NCI-H2171 treated with DMSO at 0.1 percent for 48 hours (cell line): ENCODE measurements at regions not wholly inside any gene's neighbourhood (a gene's known extent, or its start where the extent isn't known, plus 50 kb on each side); places are given as distances from the start of the nearest gene placed in this dataset.
"Not testable (repeated sequence)": the region's sequence is repeated elsewhere in the genome, so short reads cannot be mapped to it uniquely, and the experiment has no call there.

ENCODE experiments used
- DNase-seq: peaks from one replicate; lab custom pipeline; 2025; lab: John Stamatoyannopoulos, UW

GRCh38 chr4:3648195-3648594 lies 116.0 kb upstream of the LRPAP1 start:
- no peak for DNase-seq

GRCh38 chr4:3647421-3647820 lies 115.2 kb upstream of the LRPAP1 start:
- DNase-seq = no peak

- no peak for DNase-seq
Observed at GRCh38 chr4:3645711-3646679, 113.8 kb upstream of the LRPAP1 start.

DNA sequence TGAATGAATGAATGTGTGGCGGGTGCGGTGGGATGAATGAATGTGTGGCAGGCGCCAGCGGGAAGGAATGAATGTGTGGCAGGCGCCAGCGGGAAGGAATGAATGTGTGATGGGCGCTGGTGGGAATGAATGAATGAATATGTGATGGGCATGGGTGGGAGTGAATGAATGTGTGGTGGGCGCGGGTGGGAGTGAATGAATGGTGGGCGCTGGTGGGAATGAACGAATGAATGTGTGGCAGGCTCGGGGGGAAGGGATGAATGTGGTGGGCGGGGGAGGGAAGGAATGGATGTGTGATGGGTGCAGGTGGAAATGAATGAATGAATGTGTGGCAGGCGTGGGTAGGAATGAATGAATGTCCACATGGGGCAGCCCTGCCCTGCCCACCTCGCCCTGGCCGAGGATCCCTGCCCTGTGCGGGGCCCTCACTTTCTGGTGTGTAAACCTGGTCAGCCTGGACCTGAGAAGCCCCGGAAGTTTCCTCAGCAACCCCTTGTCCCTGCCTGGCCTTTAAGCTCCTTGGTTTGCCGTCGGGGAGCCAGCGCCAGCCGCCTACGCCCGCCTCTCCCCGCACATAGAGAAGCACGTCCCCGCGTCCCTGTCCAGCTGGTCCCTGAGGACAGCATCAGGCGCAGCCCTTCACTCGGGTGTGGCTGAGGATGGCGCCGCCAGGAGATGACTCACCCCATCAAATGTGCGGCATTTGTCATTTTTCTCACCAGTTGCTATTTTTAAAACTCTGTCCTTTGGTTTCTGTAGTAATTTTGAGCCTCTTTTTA lies 112.8 kb upstream of the LRPAP1 start:
- DNase-seq = no peak

- no peak for DNase-seq
Observed at GRCh38 chr4:3643518-3644433, 111.6 kb upstream of the LRPAP1 start.

DNA sequence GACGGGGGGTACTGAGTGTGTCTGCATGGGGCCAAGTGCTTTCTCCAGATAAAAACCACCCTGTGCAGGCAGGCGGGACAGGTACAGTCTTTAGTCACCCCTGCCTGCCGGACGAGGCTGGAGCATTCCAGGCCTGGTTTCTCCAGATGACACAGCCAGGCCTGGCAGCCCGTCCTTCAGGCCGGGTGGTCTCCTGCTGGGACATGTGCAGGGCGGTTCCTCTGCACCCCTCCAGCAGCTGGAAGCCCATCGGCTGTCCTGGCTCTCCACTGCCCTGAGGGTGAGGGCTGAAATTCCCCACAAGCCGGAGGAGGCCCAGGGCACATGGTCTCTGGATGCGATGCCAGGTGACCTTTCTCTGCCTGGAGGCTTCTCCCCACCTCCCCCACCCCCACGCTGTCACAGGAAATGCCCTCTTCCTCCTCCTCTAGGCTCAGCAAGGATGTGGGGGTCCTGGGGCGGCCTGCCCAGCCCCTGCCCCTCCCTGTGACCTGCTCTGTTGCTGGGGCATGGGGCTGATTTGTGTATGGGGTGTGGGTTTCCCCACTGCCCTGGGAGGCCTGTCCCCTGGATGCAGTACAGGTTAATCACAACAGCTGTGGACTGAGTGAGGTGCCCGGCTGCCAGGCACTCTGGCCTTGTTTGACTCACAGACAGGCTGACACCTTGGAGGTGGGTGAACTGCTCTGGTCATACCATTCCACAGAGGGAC lies 110.7 kb upstream of the LRPAP1 start:
- no peak for DNase-seq

DNA sequence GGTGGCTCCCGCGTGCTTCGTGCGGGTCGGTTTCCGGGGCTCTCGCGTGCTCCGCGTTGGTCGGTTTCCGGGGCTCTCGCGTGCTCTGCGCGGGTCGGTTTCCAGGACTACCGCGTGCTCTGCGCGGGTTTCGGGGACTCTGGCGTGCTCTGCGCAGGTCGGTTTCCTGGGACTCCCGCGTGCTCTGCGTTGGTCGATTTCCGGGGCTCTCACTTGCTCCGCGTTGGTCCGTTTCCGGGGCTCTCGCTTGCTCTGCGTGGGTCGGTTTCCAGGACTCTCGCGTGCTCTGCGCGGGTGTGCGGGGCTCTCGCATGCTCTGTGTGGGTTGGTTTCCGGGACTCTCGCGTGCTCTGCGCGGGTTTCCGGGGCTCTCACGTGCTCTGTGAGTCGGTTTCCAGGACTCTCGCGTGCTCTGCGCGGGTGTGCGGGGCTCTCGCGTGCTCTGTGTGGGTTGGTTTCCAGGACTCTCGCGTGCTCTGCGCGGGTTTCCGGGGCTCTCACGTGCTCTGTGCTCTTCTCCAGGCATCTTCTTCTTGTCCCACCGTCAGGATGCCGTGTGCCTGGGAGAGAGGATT lies 109.9 kb upstream of the LRPAP1 start:
- no peak for DNase-seq

DNA sequence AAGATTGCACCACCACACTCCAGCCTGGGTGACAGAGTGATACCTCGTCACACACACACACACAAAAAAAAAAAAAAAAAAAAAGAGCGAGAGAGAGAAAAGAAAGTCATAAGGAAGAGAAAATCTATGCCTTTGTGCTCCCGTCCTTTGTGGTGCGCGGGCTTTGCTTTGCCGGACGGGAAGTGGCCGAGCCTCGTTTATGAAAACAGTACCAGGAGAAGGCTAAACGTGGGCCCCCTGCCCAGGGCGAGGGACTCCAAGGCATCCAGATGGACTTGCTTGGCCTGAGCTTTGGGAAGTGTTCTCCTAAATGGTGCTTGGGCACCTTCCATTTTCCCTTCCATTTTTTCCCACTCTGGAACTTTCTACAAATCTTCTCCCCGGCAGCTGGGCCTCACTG lies 109.3 kb upstream of the LRPAP1 start:
- DNase-seq = no peak

DNA sequence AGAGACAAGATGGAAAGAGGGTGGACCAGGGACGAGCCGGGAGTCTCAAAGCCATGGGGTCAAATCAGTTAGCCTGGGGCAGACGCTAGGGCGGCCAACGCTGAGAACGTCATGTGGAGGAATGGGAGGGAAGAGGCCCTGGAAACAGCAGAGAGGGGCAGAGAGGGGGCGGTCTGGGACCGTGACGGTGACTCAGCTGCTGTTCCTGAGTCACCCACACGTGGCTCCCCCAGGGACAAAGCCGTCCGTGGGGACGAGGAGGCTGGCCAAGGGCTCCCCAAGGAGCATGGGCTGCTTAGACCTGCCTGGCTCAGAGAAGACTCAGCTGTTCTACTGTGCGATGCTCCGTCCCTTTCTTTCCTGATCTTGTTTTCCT lies 108.4 kb upstream of the LRPAP1 start:
- DNase-seq = no peak

DNA sequence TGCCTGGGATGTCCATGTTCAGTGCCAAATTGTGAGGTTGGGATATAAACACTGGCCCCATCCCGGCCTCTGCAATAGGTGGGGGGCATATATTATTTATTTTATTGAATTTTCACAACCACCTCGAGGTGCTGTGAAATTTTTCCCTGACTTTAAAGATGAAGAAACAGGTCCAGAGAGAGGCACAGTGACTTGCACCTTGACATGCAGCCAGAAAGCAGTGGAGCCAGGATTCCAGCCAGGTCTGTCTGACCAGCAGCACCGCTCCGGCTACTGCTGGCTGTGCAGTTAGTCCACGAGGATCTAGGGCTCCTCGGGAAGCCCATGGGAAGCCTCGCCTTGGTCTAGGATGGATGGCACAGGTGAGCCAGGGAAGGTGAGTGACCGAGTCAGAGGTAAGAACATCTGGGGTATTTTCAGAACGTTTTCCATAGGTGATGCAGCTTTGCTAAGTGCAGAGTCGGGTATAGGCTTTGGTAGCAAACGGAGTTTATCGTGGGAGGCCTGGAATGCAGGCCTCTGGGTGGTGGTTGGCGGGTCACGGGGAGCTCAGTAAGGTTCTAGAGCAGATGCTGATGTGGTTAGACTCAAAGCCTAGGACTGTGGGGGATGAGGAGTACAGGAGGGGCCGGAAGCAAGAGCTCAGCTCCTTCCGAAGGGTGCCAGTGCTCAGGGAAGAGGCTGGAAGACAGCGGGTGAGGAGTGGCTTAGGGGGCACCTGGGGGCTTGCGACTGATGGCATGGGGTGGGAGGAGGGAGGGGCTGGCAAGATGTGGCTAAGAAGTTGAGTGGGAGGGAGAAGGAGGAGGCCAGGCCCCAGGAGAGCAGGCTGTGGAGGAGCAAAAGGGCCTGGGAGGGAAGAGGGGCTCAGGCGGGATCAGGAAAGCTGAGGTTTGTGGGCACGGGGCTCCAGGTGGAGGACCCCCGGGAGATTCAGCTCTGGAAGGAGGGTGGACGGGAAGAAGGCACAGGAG lies 107.7 kb upstream of the LRPAP1 start:
- no peak for DNase-seq

- DNase-seq = no peak
Observed at GRCh38 chr4:3638080-3638795, 106.0 kb upstream of the LRPAP1 start.

GRCh38 chr4:3637326-3638016 lies 105.2 kb upstream of the LRPAP1 start:
- DNase-seq = no peak

DNA sequence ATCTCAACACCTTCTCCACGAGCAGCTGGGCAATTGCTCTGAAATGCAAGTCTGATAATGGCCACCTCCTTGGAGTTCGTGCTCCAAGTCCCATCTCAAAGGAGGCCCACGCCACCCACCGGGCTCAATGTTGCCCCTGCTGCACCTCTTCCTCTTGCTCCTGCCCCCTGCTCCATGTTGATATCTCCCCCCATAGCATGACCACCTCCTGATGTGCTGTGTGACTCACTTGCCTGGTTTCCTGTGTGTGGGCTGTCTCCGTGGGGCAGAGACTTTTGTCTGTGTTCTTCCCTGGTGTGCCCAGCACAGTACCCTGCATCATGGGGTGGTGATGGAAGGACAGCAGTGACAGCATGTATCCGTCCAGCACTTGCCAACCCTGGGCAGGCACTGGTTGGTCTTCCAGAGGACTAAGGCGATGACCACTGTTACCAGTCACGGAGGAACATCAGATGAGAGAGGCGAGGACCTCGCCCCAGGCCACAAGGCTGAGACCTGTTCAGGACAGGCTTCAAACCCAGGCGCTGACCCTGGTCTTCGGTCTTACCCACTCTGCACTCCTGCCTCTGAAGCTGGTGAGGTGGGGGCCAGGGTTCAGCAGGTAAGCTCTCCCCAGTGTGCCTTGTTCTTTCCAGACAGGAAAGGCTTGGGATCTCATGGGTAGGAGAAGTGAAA lies 104.6 kb upstream of the LRPAP1 start:
- DNase-seq = no peak

- DNase-seq = not testable (repeated sequence)
Observed at GRCh38 chr4:3636020-3636419, 103.8 kb upstream of the LRPAP1 start.

DNA sequence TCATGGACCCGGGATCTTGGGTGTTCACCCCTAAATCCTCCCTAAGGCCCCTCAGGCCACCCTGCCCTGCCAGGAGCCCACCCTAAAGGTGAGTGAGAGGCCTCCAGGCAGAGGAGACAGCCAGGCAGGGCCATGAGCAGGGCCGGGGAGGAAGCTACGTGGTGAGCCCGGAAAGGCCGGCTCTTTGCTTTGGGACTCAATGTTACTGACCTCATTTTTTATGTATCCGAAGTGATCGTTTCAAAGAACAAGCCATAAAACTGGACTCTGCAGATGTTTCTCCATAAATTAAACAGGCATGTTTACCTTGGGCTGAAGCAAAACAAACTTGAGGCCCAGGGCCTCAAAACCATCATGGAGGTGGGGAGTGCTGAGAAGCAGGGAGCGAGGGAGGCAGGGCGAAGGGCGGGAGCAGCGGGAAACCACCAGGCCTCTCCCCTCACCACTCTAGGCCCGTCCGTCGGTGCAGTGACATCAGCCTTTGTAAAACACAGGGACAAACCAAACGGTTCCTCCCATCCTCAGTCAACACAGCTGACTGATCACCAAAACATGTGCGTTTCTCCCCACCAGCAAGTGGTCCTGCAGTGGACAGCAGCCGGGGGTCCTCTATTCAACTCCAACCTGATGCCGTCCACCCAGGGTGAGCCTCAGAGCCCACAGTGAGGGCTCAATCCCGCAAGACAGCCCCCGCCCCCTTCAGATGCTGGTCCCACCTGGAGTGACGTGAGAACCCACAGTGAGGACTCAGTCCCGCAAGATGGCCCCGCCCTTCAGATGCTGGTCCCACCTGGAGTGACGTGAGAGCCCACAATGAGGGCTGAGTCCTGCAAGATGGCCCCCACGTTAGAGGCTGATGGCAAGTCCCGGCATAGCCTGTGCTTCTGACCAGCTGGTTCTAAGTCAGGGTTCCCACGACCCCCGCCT lies 102.9 kb upstream of the LRPAP1 start:
- no peak for DNase-seq

DNA sequence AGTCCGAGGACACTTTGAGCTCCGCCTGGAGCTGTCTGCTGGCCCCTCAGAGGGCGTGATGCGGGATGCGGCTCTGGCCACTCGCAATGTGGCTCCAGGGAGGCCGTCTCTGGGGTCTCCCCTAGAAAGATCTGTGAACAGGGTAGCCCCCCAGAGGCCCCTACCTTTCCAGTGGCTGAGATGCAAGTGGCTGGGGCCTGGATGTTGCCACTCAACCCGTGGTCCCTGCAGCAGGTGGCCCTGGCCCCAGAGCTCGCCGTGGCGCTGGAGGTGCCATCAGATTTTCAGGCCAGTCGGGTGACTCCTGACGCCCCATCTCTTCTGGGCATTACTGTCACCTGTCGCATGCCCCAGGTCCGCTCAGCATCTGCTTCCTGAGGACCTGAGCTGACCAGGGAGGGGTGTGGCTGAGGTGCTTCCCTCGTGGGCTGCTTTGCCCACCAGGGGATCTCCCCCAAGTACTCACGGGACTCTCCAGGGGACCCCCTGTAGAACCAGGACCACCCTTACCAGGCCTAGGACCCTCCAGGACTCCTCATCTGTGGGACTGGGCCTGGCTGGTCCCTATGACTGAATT lies 102.1 kb upstream of the LRPAP1 start:
- no peak for DNase-seq
